ENCODE measurements at regions not wholly inside any gene's neighbourhood (a gene's known extent, or its start where the extent isn't known, plus 50 kb on each side); places are given as distances from the start of the nearest gene placed in this dataset.

GRCh38 chr1:55938376-55938850, 641.0 kb downstream of the PLPP3 start:
- no peak overlapping the region for H3K4me3 ChIP-seq
- no peaks in the 10 kb centered on the region for H3K36me3 ChIP-seq (ENCODE audit: insufficient read depth, low read length)
- TF ChIP-seq FOXP2 (optimal IDR thresholded peaks at IDR 0.05; ENCODE audit: control extremely low read depth, extremely low read length, insufficient read depth) = no peak
- no peak for TF ChIP-seq POLR2AphosphoS5 (IDR thresholded peaks at IDR 0.05; ENCODE audit: borderline replicate concordance, low read depth, low read length)
- no peak for TF ChIP-seq EZH2 (IDR thresholded peaks at IDR 0.05)
- no peaks in the 10 kb centered on the region for H3K9me3 ChIP-seq (ENCODE audit: low read depth, low read length)
- no peak for DNase-seq (ENCODE audit: low read depth, low spot score)
- no peak overlapping the region for H3K9ac ChIP-seq (ENCODE audit: insufficient read length)
- no peak overlapping the region for H3K27ac ChIP-seq

- no peak overlapping the region for H3K4me3 ChIP-seq
- no peak overlapping the region for H3K27ac ChIP-seq
- H3K36me3 ChIP-seq (ENCODE audit: insufficient read depth, low read length) = no peaks in the 10 kb centered on the region
- TF ChIP-seq EZH2 (IDR thresholded peaks at IDR 0.05) (no peak), FOXP2 (optimal IDR thresholded peaks at IDR 0.05; ENCODE audit: control extremely low read depth, extremely low read length, insufficient read depth) (no peak), POLR2AphosphoS5 (IDR thresholded peaks at IDR 0.05; ENCODE audit: borderline replicate concordance, low read depth, low read length) (no peak)
- no peaks in the 10 kb centered on the region for H3K9me3 ChIP-seq (ENCODE audit: low read depth, low read length)
- DNase-seq (ENCODE audit: low read depth, low spot score) = no peak
- no peak overlapping the region for H3K9ac ChIP-seq (ENCODE audit: insufficient read length)
Observed at GRCh38 chr1:55937840-55938375, 641.5 kb downstream of the PLPP3 start.

- Histone ChIP-seq H3K36me3 (ENCODE audit: insufficient read depth, low read length) (no peaks in the 10 kb centered on the region), H3K9me3 (ENCODE audit: low read depth, low read length) (no peaks in the 10 kb centered on the region), H3K9ac (ENCODE audit: insufficient read length) (no peak overlapping the region), H3K27ac (no peak overlapping the region), H3K4me3 (no peak overlapping the region)
- DNase-seq (ENCODE audit: low read depth, low spot score) = no peak
- TF ChIP-seq POLR2AphosphoS5 (IDR thresholded peaks at IDR 0.05; ENCODE audit: borderline replicate concordance, low read depth, low read length) = no peak
- TF ChIP-seq FOXP2 (optimal IDR thresholded peaks at IDR 0.05; ENCODE audit: control extremely low read depth, extremely low read length, insufficient read depth) = no peak
- TF ChIP-seq EZH2 (IDR thresholded peaks at IDR 0.05) = no peak
Observed at GRCh38 chr1:55935236-55935635, 644.1 kb downstream of the PLPP3 start.

GRCh38 chr1:55932402-55932801, 647.0 kb downstream of the PLPP3 start:
- H3K9ac ChIP-seq (ENCODE audit: insufficient read length) = no peak overlapping the region
- DNase-seq (ENCODE audit: low read depth, low spot score) = no peak
- no peaks in the 10 kb centered on the region for H3K36me3 ChIP-seq (ENCODE audit: insufficient read depth, low read length)
- TF ChIP-seq POLR2AphosphoS5 (IDR thresholded peaks at IDR 0.05; ENCODE audit: borderline replicate concordance, low read depth, low read length) = no peak
- no peak for TF ChIP-seq EZH2 (IDR thresholded peaks at IDR 0.05)
- no peak for TF ChIP-seq FOXP2 (optimal IDR thresholded peaks at IDR 0.05; ENCODE audit: control extremely low read depth, extremely low read length, insufficient read depth)
- H3K27ac ChIP-seq = no peak overlapping the region
- H3K9me3 ChIP-seq (ENCODE audit: low read depth, low read length) = no peaks in the 10 kb centered on the region
- no peak overlapping the region for H3K4me3 ChIP-seq

GRCh38 chr1:55931081-55931940, 648.1 kb downstream of the PLPP3 start:
- H3K9ac ChIP-seq (ENCODE audit: insufficient read length) = no peak overlapping the region
- no peaks in the 10 kb centered on the region for H3K36me3 ChIP-seq (ENCODE audit: insufficient read depth, low read length)
- no peak overlapping the region for H3K4me3 ChIP-seq
- no peak for TF ChIP-seq FOXP2 (optimal IDR thresholded peaks at IDR 0.05; ENCODE audit: control extremely low read depth, extremely low read length, insufficient read depth)
- no peak for TF ChIP-seq POLR2AphosphoS5 (IDR thresholded peaks at IDR 0.05; ENCODE audit: borderline replicate concordance, low read depth, low read length)
- no peak for TF ChIP-seq EZH2 (IDR thresholded peaks at IDR 0.05)
- no peak overlapping the region for H3K27ac ChIP-seq
- no peaks in the 10 kb centered on the region for H3K9me3 ChIP-seq (ENCODE audit: low read depth, low read length)
- DNase-seq (ENCODE audit: low read depth, low spot score) = no peak

- Histone ChIP-seq H3K36me3 (ENCODE audit: insufficient read depth, low read length) (no peaks in the 10 kb centered on the region), H3K9ac (ENCODE audit: insufficient read length) (no peak overlapping the region), H3K9me3 (ENCODE audit: low read depth, low read length) (no peaks in the 10 kb centered on the region), H3K4me3 (no peak overlapping the region), H3K27ac (no peak overlapping the region)
- no peak for TF ChIP-seq EZH2 (IDR thresholded peaks at IDR 0.05)
- TF ChIP-seq POLR2AphosphoS5 (IDR thresholded peaks at IDR 0.05; ENCODE audit: borderline replicate concordance, low read depth, low read length) = no peak
- no peak for TF ChIP-seq FOXP2 (optimal IDR thresholded peaks at IDR 0.05; ENCODE audit: control extremely low read depth, extremely low read length, insufficient read depth)
- no peak for DNase-seq (ENCODE audit: low read depth, low spot score)
Observed at GRCh38 chr1:55929652-55930051, 649.7 kb downstream of the PLPP3 start.

GRCh38 chr1:55928576-55928975, 650.8 kb downstream of the PLPP3 start:
- TF ChIP-seq FOXP2 (optimal IDR thresholded peaks at IDR 0.05; ENCODE audit: control extremely low read depth, extremely low read length, insufficient read depth) = no peak
- no peak for TF ChIP-seq POLR2AphosphoS5 (IDR thresholded peaks at IDR 0.05; ENCODE audit: borderline replicate concordance, low read depth, low read length)
- DNase-seq (ENCODE audit: low read depth, low spot score) = no peak
- H3K36me3 ChIP-seq (ENCODE audit: insufficient read depth, low read length) = no peaks in the 10 kb centered on the region

GRCh38 chr1:55927702-55928290, 651.6 kb downstream of the PLPP3 start:
- no peak for DNase-seq (ENCODE audit: low read depth, low spot score)
- H3K9ac ChIP-seq (ENCODE audit: insufficient read length) = no peak overlapping the region
- H3K4me3 ChIP-seq = no peak overlapping the region
- H3K27ac ChIP-seq = no peak overlapping the region
- H3K9me3 ChIP-seq (ENCODE audit: low read depth, low read length) = no peaks in the 10 kb centered on the region
- TF ChIP-seq POLR2AphosphoS5 (IDR thresholded peaks at IDR 0.05; ENCODE audit: borderline replicate concordance, low read depth, low read length) (no peak), EZH2 (IDR thresholded peaks at IDR 0.05) (no peak), FOXP2 (optimal IDR thresholded peaks at IDR 0.05; ENCODE audit: control extremely low read depth, extremely low read length, insufficient read depth) (no peak)
- H3K36me3 ChIP-seq (ENCODE audit: insufficient read depth, low read length) = no peaks in the 10 kb centered on the region

More at GRCh38 chr1:55928576-55928975, 650.8 kb downstream of the PLPP3 start:
- H3K9me3 ChIP-seq (ENCODE audit: low read depth, low read length) = no peaks in the 10 kb centered on the region
- no peak overlapping the region for H3K9ac ChIP-seq (ENCODE audit: insufficient read length)
- no peak overlapping the region for H3K4me3 ChIP-seq
- no peak overlapping the region for H3K27ac ChIP-seq
